GM12892 (cell line): ENCODE measurements at regions not wholly inside any gene's neighbourhood (a gene's known extent, or its start where the extent isn't known, plus 50 kb on each side); places are given as distances from the start of the nearest gene placed in this dataset.

Experiments
- POLR2AphosphoS5 ChIP-seq: IDR thresholded peaks from 2 replicates; pipeline ENCODE4 v1.6.1; 2011; ENCODE audit warnings: low read depth, low read length, control low read depth
- TAF1 ChIP-seq: IDR thresholded peaks from 2 replicates; pipeline ENCODE4 v1.6.1; 2011; ENCODE audit warnings: low read depth, mild to moderate bottlenecking, control low read depth, low read length, borderline replicate concordance

- TF ChIP-seq TAF1: no peak
- TF ChIP-seq POLR2AphosphoS5: no peak
Measured at GRCh38 chr22:47460861-47461260, 698.4 kb downstream of the TBC1D22A start.
